Astrocyte of the cerebellum (primary cell): ENCODE measurements at regions not wholly inside any gene's neighbourhood (a gene's known extent, or its start where the extent isn't known, plus 50 kb on each side); places are given as distances from the start of the nearest gene placed in this dataset.
"Not testable (repeated sequence)": the region's sequence is repeated elsewhere in the genome, so short reads cannot be mapped to it uniquely, and the experiment has no call there.

ENCODE experiments used
- DNase-seq: peaks from one replicate; pipeline ENCODE4 v3.0.0-alpha.2; 2011; ENCODE audit warnings: low read depth
- H3K4me3 ChIP-seq: 2 replicates; pipeline ENCODE4 v1.5.1; 2011; ENCODE audit warnings: mild to moderate bottlenecking, low read depth, low read length, moderate library complexity
- in situ Hi-C: cut with HindIII; loops from 2 replicates; pipeline ENCODE4 v1.10.0; 2017; ENCODE audit warnings: low sequenced_read_pairs
- TF ChIP-seq, protein P1 (sequence below): IDR thresholded peaks from 2 replicates; pipeline ENCODE4 v1.5.1; 2012; ENCODE audit warnings: low read length, low read depth, moderate library complexity, mild to moderate bottlenecking; ENCODE audit errors: missing control alignments

DNA sequence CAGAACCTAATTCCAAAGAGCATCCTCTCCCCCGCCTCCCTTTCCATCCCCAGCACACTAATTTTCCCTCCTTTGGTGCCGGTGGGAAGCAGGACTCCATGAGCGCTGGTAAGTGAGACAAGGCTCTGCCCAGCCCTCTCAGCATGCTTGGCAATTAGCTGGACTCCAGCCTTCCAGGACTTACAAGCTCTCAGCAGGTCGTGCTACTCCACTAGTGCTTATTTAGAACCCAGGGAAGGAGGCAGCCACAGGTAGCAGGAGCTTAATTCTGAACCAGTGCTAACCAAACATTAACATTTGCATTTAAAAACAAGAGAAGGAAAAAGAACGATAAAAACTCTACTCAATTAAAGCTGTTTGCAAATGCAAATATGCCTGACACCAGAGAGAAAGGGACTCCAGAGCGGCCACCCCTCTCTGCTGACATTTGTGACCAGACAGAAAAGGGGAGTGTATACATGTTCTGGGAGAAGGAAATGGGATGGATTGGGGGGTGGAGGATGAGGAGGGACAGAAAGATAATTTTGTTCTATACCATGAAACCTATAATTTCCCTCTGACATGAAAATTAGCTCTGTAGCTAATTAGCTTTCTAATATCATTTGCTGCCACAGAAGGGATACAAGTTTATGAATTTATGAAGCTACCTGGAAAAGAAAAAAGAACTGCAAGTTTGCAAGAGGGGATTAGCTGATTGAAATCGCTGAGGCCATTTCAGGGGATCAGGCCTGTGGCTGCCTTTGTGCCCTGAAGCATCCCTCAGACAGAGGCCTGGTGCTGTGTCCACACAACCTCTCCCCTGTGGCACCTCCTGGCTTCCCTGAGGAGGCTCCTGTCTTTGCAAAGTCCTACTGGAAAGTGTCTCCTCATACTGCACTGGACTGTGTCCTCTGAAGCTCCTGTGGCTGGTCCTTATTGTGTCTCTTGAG is 266.3 kb downstream of the SEC61B start:
- H3K4me3 ChIP-seq = no peak overlapping the region
- in situ Hi-C loops = no loop called here
- DNase-seq = no peak
- TF ChIP-seq, protein P1, sequence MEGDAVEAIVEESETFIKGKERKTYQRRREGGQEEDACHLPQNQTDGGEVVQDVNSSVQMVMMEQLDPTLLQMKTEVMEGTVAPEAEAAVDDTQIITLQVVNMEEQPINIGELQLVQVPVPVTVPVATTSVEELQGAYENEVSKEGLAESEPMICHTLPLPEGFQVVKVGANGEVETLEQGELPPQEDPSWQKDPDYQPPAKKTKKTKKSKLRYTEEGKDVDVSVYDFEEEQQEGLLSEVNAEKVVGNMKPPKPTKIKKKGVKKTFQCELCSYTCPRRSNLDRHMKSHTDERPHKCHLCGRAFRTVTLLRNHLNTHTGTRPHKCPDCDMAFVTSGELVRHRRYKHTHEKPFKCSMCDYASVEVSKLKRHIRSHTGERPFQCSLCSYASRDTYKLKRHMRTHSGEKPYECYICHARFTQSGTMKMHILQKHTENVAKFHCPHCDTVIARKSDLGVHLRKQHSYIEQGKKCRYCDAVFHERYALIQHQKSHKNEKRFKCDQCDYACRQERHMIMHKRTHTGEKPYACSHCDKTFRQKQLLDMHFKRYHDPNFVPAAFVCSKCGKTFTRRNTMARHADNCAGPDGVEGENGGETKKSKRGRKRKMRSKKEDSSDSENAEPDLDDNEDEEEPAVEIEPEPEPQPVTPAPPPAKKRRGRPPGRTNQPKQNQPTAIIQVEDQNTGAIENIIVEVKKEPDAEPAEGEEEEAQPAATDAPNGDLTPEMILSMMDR = no peak

DNA sequence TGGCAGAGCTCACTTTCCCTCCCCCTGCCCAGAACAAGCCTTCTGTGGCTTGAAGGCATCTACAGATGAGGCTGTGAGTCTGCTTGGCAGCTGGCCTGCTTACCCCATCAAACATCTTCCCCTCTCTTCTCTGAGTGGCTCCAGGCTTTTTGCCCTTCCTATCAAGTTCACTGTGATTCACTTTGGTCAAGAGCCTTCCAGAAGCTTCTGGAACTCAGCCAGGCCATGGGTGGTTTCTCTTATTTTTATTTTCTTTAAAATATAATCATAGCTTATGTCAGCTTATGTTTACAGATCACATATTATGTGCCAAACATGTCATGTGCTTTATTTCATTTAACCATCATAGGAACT is 267.0 kb downstream of the SEC61B start:
- H3K4me3 ChIP-seq = no peak overlapping the region
- in situ Hi-C loops = no loop called here
- DNase-seq = peak; percentile 26
- TF ChIP-seq, protein P1 = no peak

GRCh38 chr9:99490729-99491128 is 268.6 kb downstream of the SEC61B start:
- DNase-seq = no peak
- in situ Hi-C loops = no loop called here
- TF ChIP-seq, protein P1 = no peak
- no peak overlapping the region for H3K4me3 ChIP-seq

- in situ Hi-C loops = no loop called here
- no peak for DNase-seq
- H3K4me3 ChIP-seq = no peak overlapping the region
- TF ChIP-seq, protein P1 = no peak
These were observed 269.5 kb downstream of the SEC61B start for GRCh38 chr9:99491408-99492158.

GRCh38 chr9:99497641-99498040 is 275.6 kb downstream of the SEC61B start:
- no peak overlapping the region for H3K4me3 ChIP-seq
- no peak for DNase-seq
- in situ Hi-C loops = no loop called here
- TF ChIP-seq, protein P1 = no peak

- H3K4me3 ChIP-seq, in situ Hi-C loops, DNase-seq: not testable (repeated sequence)
These were observed 276.9 kb downstream of the SEC61B start for GRCh38 chr9:99498979-99499378.

- no peak for DNase-seq
- in situ Hi-C loops = no loop called here
- TF ChIP-seq, protein P1 = no peak
- no peak overlapping the region for H3K4me3 ChIP-seq
These were observed 283.9 kb downstream of the SEC61B start for GRCh38 chr9:99505936-99506335.
